OCI-LY7 (cell line): ENCODE measurements at regions not wholly inside any gene's neighbourhood (a gene's known extent, or its start where the extent isn't known, plus 50 kb on each side); places are given as distances from the start of the nearest gene placed in this dataset.

ENCODE experiments used
- BruUV-seq: library from RNA; stranded (reverse); fragments of 400-500 nt; replicated peaks from 2 replicates; lab custom pipeline; 2021; lab: Mats Ljungman, UMichigan
- CTCF ChIA-PET: fragments of 300-600 bp; sonication (Branson Sonifier 250); formaldehyde crosslinking; loops from one replicate; lab custom pipeline; 2022; ENCODE audit warnings: antibody characterized with exemption; ENCODE audit not compliant: unreplicated experiment; lab: Charles Lee
- POLR2A ChIA-PET: fragments of 300-600 bp; sonication (Branson Sonifier 250); formaldehyde crosslinking; loops from one replicate; lab custom pipeline; 2022; ENCODE audit warnings: antibody characterized with exemption; lab: Charles Lee
- DNase-seq: peaks from one replicate; pipeline ENCODE4 v3.0.0-alpha.2; 2015; ENCODE audit warnings: low spot score
- H2AFZ ChIP-seq: fragments of 200-600 bp; sonication (generic), shearing (Covaris generic); 2 replicates; pipeline ENCODE4 v1.6.1; 2014; ENCODE audit warnings: mild to moderate bottlenecking, antibody characterized with exemption, low read length, moderate library complexity
- H3K27ac ChIP-seq: fragments of 200-600 bp; sonication (generic); 2 replicates; pipeline ENCODE4 v1.5.1; 2014; ENCODE audit warnings: mixed run types, low read depth, mild to moderate bottlenecking, moderate library complexity, low read length, inconsistent platforms; ENCODE audit not compliant: poor library complexity, severe bottlenecking
- H3K36me3 ChIP-seq: fragments of 200-600 bp; sonication (generic); 2 replicates; pipeline ENCODE4 v1.6.1; 2014; ENCODE audit warnings: mild to moderate bottlenecking, antibody characterized with exemption, low read length, moderate library complexity, mixed read lengths; ENCODE audit not compliant: insufficient read depth
- H3K4me1 ChIP-seq: fragments of 200-600 bp; sonication (generic); 2 replicates; pipeline ENCODE4 v1.5.1; 2014; ENCODE audit warnings: mild to moderate bottlenecking, low read length; ENCODE audit not compliant: insufficient read depth, poor library complexity, severe bottlenecking
- H3K4me2 ChIP-seq: fragments of 200-600 bp; sonication (generic); 2 replicates; pipeline ENCODE4 v1.6.1; 2014; ENCODE audit warnings: mild to moderate bottlenecking, low read length
- H3K4me3 ChIP-seq: fragments of 200-600 bp; sonication (generic); 2 replicates; pipeline ENCODE4 v1.5.1; 2014; ENCODE audit warnings: mild to moderate bottlenecking, low read depth, low read length; ENCODE audit not compliant: poor library complexity, severe bottlenecking
- H3K79me2 ChIP-seq: fragments of 200-600 bp; sonication (generic); 2 replicates; pipeline ENCODE4 v1.6.1; 2016; ENCODE audit warnings: low read depth, mild to moderate bottlenecking, low read length, moderate library complexity, mixed read lengths; ENCODE audit not compliant: insufficient read depth
- H3K9me2 ChIP-seq: fragments of 200-600 bp; sonication (generic); 2 replicates; pipeline ENCODE4 v1.6.1; 2016; ENCODE audit warnings: mild to moderate bottlenecking, low read length, mixed read lengths; ENCODE audit not compliant: insufficient read depth
- H3K9me3 ChIP-seq: fragments of 200-600 bp; sonication (generic); 2 replicates; pipeline ENCODE4 v1.6.1; 2014; ENCODE audit warnings: mild to moderate bottlenecking, mixed run types, low read length, mixed read lengths
- H4K20me1 ChIP-seq: fragments of 200-600 bp; sonication (generic); 2 replicates; pipeline ENCODE4 v1.6.1; 2014; ENCODE audit warnings: mild to moderate bottlenecking, antibody characterized with exemption, low read length, moderate library complexity, mixed read lengths; ENCODE audit not compliant: insufficient read depth
- CTCF ChIP-seq: fragments of 200-600 bp; sonication (generic); conservative IDR thresholded peaks from 2 replicates; pipeline ENCODE4 v1.5.1; 2014; ENCODE audit warnings: mild to moderate bottlenecking, antibody characterized with exemption, low read length, moderate library complexity, mixed read lengths
- EZH2phosphoT487 ChIP-seq: fragments of 200-600 bp; sonication (generic); IDR thresholded peaks from 2 replicates; pipeline ENCODE4 v1.6.1; 2018; ENCODE audit warnings: low read depth, borderline replicate concordance, mild to moderate bottlenecking, mixed run types, antibody characterized with exemption, low read length, moderate library complexity, mixed read lengths
- intact Hi-C: fragments of 100-400 bp; cut with micrococcal nuclease; formaldehyde crosslinking; loops from one replicate; pipeline ENCODE4 v1.10.0; 2022; ENCODE audit not compliant: unreplicated experiment

- TF ChIP-seq EZH2phosphoT487: no peak
- no peak for TF ChIP-seq CTCF
- no TSS peak for BruUV-seq
- intact Hi-C loops: no loop called here
- Histone ChIP-seq H4K20me1 (no peaks in the 10 kb centered on the region), H3K9me2 (no peaks in the 10 kb centered on the region), H2AFZ (no peak overlapping the region), H3K4me3 (no peak overlapping the region), H3K27ac (no peak overlapping the region), H3K4me1 (no peaks in the 10 kb centered on the region), H3K4me2 (no peak overlapping the region), H3K79me2 (no peaks in the 10 kb centered on the region), H3K9me3 (no peaks in the 10 kb centered on the region), H3K36me3 (no peaks in the 10 kb centered on the region)
- POLR2A ChIA-PET: no interaction called here
- CTCF ChIA-PET: no interaction called here
- no peak for DNase-seq
These were observed 366.9 kb downstream of the FAT3 start for GRCh38 chr11:92591521-92591920.

GRCh38 chr11:92594251-92594650 lies 369.6 kb downstream of the FAT3 start:
- BruUV-seq: no TSS peak
- H3K9me3 ChIP-seq: no peaks in the 10 kb centered on the region
- H3K9me2 ChIP-seq: no peaks in the 10 kb centered on the region
- H3K36me3 ChIP-seq: no peaks in the 10 kb centered on the region
- no peak for DNase-seq
- TF ChIP-seq EZH2phosphoT487 (no peak), CTCF (no peak)
- H3K4me2 ChIP-seq: no peak overlapping the region
- ChIA-PET CTCF (no interaction called here), POLR2A (no interaction called here)
- H2AFZ ChIP-seq: no peak overlapping the region
- H3K27ac ChIP-seq: no peak overlapping the region
- H3K79me2 ChIP-seq: no peaks in the 10 kb centered on the region
- intact Hi-C loops: no loop called here
- H3K4me3 ChIP-seq: no peak overlapping the region
- no peaks in the 10 kb centered on the region for H4K20me1 ChIP-seq
- H3K4me1 ChIP-seq: no peaks in the 10 kb centered on the region

- Histone ChIP-seq H3K27ac (no peak overlapping the region), H3K9me3 (no peaks in the 10 kb centered on the region), H3K9me2 (no peaks in the 10 kb centered on the region), H4K20me1 (no peaks in the 10 kb centered on the region), H3K4me3 (no peak overlapping the region), H3K79me2 (no peaks in the 10 kb centered on the region), H3K36me3 (no peaks in the 10 kb centered on the region), H3K4me2 (no peak overlapping the region), H2AFZ (no peak overlapping the region), H3K4me1 (no peaks in the 10 kb centered on the region)
- intact Hi-C loops: no loop called here
- DNase-seq: no peak
- TF ChIP-seq CTCF: no peak
- TF ChIP-seq EZH2phosphoT487: no peak
- CTCF ChIA-PET: no interaction called here
- POLR2A ChIA-PET: interaction anchor here (0.7 kb wide), 1 partner anchor 592 kb away, joined by 3 read pairs; no protein-coding TSS in a partner anchor
- no TSS peak for BruUV-seq
These were observed 370.4 kb downstream of the FAT3 start for GRCh38 chr11:92595052-92595451.
